ENCODE measurements at regions not wholly inside any gene's neighbourhood (a gene's known extent, or its start where the extent isn't known, plus 50 kb on each side); places are given as distances from the start of the nearest gene placed in this dataset.
"Not testable (repeated sequence)": the region's sequence is repeated elsewhere in the genome, so short reads cannot be mapped to it uniquely, and the experiment has no call there.

- DNase-seq = no peak
- no peaks in the 10 kb centered on the region for H3K36me3 ChIP-seq
- WGBS, 2 donors = 71 to 82% methylated on average over 3 of the region's 3 CpGs
These were observed 152.7 kb downstream of the ADCYAP1 start for GRCh38 chr18:1057367-1057766.

GRCh38 chr18:1062588-1062987, 157.9 kb downstream of the ADCYAP1 start:
- H3K9me3 ChIP-seq = peaks cover 0 to 2% (median 0%) of the 10 kb centered on the region in 4 donors
- WGBS, 2 donors = 76 to 79% methylated on average over 2 of the region's 2 CpGs
- H3K36me3 ChIP-seq = no peaks in the 10 kb centered on the region
- no peak for DNase-seq
- intact Hi-C loops (cut with DNase I) = no loop called here
- TF ChIP-seq CTCF (IDR thresholded peaks at IDR 0.05) = no peak
- no peak for TF ChIP-seq POLR2A (IDR thresholded peaks at IDR 0.05)
- TF ChIP-seq EP300 (IDR thresholded peaks at IDR 0.05) = no peak
- no peak for TF ChIP-seq POLR2AphosphoS5 (IDR thresholded peaks at IDR 0.05)
- no peak overlapping the region for H3K4me3 ChIP-seq
- H3K27ac ChIP-seq = no peak overlapping the region
- no peaks in the 10 kb centered on the region for H3K27me3 ChIP-seq
- no peaks in the 10 kb centered on the region for H3K4me1 ChIP-seq

More at GRCh38 chr18:1057367-1057766, 152.7 kb downstream of the ADCYAP1 start:
- H3K4me3 ChIP-seq = no peak overlapping the region
- TF ChIP-seq POLR2A (IDR thresholded peaks at IDR 0.05) (no peak), CTCF (IDR thresholded peaks at IDR 0.05) (no peak), POLR2AphosphoS5 (IDR thresholded peaks at IDR 0.05) (no peak), EP300 (IDR thresholded peaks at IDR 0.05) (no peak)
- H3K27ac ChIP-seq = no peak overlapping the region
- no peaks in the 10 kb centered on the region for H3K4me1 ChIP-seq
- intact Hi-C loops (cut with DNase I) = no loop called here
- no peaks in the 10 kb centered on the region for H3K27me3 ChIP-seq
- H3K9me3 ChIP-seq = peaks cover 0 to 14% (median 2%) of the 10 kb centered on the region in 4 donors

GRCh38 chr18:1075322-1075721, 170.7 kb downstream of the ADCYAP1 start:
- H3K9me3 ChIP-seq = no peaks in the 10 kb centered on the region
- intact Hi-C loops (cut with DNase I) = no loop called here
- H3K27ac ChIP-seq = no peak overlapping the region
- no peaks in the 10 kb centered on the region for H3K27me3 ChIP-seq
- H3K4me3 ChIP-seq = no peak overlapping the region
- no peak for TF ChIP-seq EP300 (IDR thresholded peaks at IDR 0.05)
- no peak for TF ChIP-seq POLR2A (IDR thresholded peaks at IDR 0.05)
- TF ChIP-seq POLR2AphosphoS5 (IDR thresholded peaks at IDR 0.05) = no peak
- TF ChIP-seq CTCF (IDR thresholded peaks at IDR 0.05) = no peak
- 31 to 58% methylated on average over 3 of the region's 3 CpGs for WGBS, 2 donors
- no peaks in the 10 kb centered on the region for H3K36me3 ChIP-seq
- no peak for DNase-seq
- no peaks in the 10 kb centered on the region for H3K4me1 ChIP-seq

GRCh38 chr18:1075876-1076275, 171.2 kb downstream of the ADCYAP1 start:
- no peak for DNase-seq
- no peak overlapping the region for H3K4me3 ChIP-seq
- no peaks in the 10 kb centered on the region for H3K27me3 ChIP-seq
- intact Hi-C loops (cut with DNase I) = no loop called here
- TF ChIP-seq EP300 (IDR thresholded peaks at IDR 0.05) (no peak), CTCF (IDR thresholded peaks at IDR 0.05) (no peak), POLR2A (IDR thresholded peaks at IDR 0.05) (no peak), POLR2AphosphoS5 (IDR thresholded peaks at IDR 0.05) (no peak)
- H3K9me3 ChIP-seq = no peaks in the 10 kb centered on the region
- no peaks in the 10 kb centered on the region for H3K4me1 ChIP-seq
- H3K27ac ChIP-seq = no peak overlapping the region
- no peaks in the 10 kb centered on the region for H3K36me3 ChIP-seq

GRCh38 chr18:1078301-1078700, 173.6 kb downstream of the ADCYAP1 start:
- no peak overlapping the region for H3K4me3 ChIP-seq
- no peaks in the 10 kb centered on the region for H3K4me1 ChIP-seq
- DNase-seq = no peak
- no peaks in the 10 kb centered on the region for H3K36me3 ChIP-seq
- intact Hi-C loops (cut with DNase I) = no loop called here
- H3K27ac ChIP-seq = no peak overlapping the region
- TF ChIP-seq CTCF (IDR thresholded peaks at IDR 0.05) (no peak), POLR2A (IDR thresholded peaks at IDR 0.05) (no peak), EP300 (IDR thresholded peaks at IDR 0.05) (no peak), POLR2AphosphoS5 (IDR thresholded peaks at IDR 0.05) (no peak)
- peaks cover 0 to 3% (median 0%) of the 10 kb centered on the region in 4 donors for H3K9me3 ChIP-seq
- H3K27me3 ChIP-seq = no peaks in the 10 kb centered on the region

GRCh38 chr18:1083675-1084074, 179.0 kb downstream of the ADCYAP1 start:
- H3K4me1 ChIP-seq; H3K4me3 ChIP-seq; DNase-seq; H3K27me3 ChIP-seq; intact Hi-C loops (cut with DNase I); H3K36me3 ChIP-seq; H3K9me3 ChIP-seq; H3K27ac ChIP-seq: not testable (repeated sequence)
- WGBS, 2 donors = 59 to 62% methylated on average over 5 of the region's 5 CpGs

All from sigmoid colon (tissue), 6 donors.